ENCODE measurements at regions not wholly inside any gene's neighbourhood (a gene's known extent, or its start where the extent isn't known, plus 50 kb on each side); places are given as distances from the start of the nearest gene placed in this dataset.

GRCh38 chr11:76607431-76607830 lies 63.1 kb downstream of the LRRC32 start:
- no peak for DNase-seq

GRCh38 chr11:76605338-76606074 lies 65.0 kb downstream of the LRRC32 start:
- DNase-seq, result no peak

- peak; percentile 65 for DNase-seq
Observed at GRCh38 chr11:76604626-76605241, 65.8 kb downstream of the LRRC32 start.

- DNase-seq, result no peak
Observed at GRCh38 chr11:76604081-76604625, 66.4 kb downstream of the LRRC32 start.

- no peak for DNase-seq
Observed at GRCh38 chr11:76603202-76603601, 67.3 kb downstream of the LRRC32 start.

Data from EL (cell line).